GM19099 (cell line): ENCODE measurements at regions not wholly inside any gene's neighbourhood (a gene's known extent, or its start where the extent isn't known, plus 50 kb on each side); places are given as distances from the start of the nearest gene placed in this dataset.

Experiments used
- POLR2A ChIP-seq: IDR thresholded peaks from 3 replicates; pipeline ENCODE4 v1.6.1; 2011; ENCODE audit warnings: low read depth; ENCODE audit not compliant: insufficient read length; ENCODE audit errors: extremely low read depth

DNA sequence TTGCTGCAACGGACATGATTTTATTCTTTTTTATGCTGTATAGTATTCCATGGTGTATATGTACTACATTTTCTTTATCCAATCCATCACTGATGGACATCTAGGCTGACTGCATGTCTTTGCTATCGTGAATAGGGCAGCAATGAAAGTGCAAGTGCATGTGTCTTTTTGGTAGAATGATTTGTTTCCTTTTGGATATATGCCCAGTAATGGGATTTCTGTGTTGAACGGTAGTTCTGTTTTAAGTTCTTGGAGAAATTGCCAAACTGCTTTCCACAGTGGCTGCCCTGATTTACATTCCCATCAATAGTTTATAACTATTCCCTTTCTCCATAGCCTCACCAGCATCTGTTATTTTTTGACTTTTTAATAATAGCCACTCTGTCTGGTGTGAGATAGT, 99.7 kb upstream of the CRIM1 start:
- TF ChIP-seq POLR2A = no peak

DNA sequence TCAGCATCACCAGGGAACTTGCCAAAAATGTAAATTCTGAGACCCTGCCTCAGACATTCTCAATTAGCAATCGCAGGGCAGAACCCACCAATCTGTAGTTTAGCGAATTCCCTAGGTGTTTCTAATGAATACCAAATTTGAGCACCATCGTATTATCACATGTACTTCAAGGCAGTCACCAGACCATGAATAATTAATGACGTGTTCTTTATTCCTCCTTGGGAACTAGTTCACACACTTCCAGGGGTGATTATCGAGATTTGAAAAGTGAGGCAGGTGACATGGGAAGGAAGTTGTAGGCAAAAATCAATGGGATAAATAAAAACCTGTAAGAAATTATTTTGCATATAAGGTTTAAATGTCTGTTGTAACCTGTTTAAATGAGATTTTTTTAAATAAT, 102.5 kb upstream of the CRIM1 start:
- no peak for TF ChIP-seq POLR2A

DNA sequence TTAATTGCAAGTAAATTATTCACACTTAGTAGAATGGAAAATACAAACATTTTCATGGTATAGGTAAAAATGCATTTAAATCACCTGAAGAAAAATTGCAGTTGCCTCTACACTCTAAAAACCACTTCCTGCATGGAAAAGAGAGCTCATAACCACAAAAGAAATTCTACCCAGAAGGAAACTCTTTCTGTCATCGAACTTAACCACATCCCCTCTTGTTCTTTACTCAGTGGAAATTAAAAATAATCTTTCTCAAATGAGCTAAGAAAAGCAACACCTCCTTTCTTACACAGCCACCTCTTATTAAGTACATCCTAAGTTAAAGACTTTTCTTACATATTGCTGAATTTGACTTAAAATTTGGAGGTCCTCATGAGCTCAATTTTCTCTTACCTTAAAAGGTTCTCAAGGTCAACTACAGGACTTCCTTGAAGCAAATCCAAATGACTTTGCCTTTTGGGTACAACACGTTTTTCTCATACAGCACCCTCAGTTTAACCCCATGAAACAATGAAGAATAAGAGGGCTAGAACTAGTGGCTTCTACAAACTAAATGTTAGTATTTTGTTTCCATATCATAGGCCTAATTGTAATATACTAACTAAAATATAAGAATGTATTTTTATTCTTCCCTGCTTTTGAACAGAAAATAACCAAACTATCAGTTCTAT, 109.1 kb upstream of the CRIM1 start:
- no peak for TF ChIP-seq POLR2A

DNA sequence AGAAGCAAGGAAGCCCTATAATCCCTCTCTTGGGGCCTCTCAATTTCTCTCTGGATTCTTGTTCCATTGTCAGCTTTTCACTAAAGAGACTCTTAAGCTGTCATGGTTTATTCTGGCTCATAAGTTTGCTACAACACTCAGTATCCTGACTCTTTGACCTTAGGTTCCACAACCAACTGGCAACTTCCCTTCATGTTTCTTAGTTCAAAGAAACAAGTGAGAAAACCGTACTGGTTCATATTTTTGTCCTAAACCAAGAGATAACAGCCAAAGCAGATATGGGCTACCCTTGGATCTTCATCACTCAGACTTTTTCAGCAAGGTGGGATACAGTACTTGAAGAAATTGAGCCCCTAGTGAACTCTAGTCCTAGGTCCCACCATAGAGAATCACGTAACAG, 109.9 kb upstream of the CRIM1 start:
- no peak for TF ChIP-seq POLR2A

DNA sequence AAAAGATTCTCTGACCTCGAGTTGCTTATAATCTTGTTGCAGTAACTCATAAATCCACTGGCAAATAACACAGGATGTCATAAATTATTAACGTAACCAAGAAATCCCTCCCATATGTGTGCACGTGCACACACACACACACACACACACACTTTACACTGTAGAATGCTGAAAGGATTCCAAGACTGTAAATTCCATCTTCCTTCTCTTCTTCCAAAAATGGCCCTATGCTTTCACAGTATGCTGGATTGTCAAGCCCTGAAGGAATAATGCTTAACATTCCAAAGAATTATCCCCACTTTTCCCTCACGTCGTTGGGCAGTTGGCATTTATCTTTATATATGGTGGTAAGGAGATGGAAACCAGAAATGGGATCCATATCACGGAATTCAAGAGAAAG, 117.5 kb upstream of the CRIM1 start:
- no peak for TF ChIP-seq POLR2A

DNA sequence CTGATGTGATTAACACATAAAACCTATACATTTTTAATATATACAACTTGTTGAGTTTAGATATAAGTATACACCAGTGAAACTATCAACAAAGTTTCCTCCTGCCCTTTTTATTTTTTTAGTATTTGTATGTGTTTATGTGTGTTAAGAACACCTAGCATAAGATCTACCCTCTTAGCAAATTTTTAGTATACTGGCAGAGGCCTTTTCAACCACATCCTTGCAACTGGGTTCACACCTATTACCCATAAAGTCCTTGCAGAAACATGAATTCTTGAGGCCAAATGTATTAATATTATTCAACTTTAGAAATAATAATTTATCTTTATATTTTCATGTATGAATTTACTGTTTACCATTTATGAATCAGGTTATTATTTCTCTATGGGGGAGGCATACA, 119.7 kb upstream of the CRIM1 start:
- no peak for TF ChIP-seq POLR2A

DNA sequence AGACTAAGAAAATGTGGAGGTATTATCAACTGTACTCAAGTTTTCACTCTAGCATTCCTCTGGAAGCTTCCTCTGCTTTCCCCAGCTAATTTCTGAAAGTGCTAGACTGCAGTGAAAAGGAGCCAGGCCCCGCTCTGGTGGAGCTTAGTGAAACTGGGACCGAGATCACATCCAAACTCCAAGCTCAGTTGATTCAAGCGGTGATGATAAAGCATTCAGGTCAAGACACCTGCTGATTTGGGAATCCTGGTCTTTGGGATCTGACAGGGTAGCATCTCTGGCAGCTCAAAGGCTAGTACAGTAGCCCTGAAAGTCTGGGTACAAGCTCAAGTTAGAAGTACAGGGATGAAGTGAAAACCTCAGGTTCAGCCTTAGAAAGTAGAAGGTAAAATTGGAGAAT, 120.2 kb upstream of the CRIM1 start:
- no peak for TF ChIP-seq POLR2A

DNA sequence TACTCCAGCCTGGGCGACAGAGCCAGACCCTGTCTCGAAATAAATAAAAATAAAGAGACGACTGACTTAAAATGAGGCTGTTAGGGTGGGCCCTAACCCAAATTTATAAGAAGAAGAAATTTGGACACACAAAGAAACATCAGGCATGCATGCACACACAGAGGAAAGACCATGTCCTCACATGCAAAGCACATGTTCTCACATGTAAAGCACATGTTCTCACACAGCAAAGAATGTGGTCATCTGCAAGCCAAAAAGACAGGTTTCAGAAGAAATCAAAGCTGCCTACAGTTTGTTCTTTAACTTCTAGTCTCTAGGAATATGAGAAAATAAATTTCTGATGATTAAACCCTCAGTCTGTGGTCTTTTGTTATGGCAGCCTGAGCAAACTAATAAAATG, 132.3 kb upstream of the CRIM1 start:
- no peak for TF ChIP-seq POLR2A

DNA sequence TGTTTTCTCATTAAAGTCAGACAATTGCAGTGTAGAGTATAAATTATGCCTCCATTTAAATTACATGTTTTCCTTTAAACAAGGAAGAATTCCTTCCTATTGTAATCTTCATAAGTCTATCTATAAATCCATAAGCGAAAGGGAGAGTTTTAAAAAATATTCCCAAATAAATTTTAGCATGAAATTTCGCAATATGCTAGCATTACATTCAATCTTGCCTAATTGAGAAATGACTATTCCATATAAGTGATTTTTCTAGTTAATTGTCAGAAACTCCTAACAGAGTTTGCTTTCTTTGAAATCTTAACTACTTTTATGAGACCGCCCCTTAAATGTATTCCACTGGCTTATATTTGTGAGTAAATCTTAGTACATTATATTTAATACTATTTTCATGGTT, 133.1 kb upstream of the CRIM1 start:
- no peak for TF ChIP-seq POLR2A

DNA sequence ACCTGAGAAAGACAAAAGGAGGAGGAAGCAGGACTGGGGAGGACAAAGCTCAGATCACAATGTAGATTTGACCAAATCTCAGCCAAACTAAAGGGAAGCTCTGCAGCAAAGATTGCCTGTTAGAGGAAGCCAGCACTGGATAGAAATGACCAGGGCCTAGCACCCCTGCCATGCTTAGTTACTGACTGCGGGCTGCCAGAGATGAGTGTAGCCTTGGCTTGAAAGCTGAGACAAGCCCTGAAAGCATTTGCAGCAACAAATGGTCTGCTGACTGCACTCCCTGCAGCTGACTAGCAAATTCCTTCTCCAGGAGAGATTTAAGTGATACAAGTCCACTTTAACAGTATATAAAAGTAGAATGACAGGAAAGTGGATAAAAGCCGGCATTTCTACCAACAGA, 140.9 kb upstream of the CRIM1 start:
- TF ChIP-seq POLR2A = no peak

DNA sequence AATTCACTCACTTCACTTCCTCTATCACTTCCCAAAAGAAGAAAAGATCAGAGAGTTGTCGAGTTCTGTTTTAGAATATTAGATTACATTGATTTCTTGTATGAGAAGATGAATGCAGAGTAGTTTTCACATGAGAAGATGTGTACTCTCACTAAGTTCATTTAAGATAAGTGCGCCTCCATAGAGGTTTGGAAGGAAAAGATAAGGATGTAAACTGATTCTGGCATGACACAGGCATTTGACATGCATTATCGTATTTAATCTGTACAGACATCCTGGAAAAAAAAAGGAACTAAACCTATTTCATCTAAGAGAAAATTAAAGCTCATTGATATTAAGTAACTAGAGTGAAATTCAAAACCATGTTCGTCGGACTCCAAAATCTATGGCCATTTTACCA, 152.2 kb upstream of the CRIM1 start:
- TF ChIP-seq POLR2A = no peak

DNA sequence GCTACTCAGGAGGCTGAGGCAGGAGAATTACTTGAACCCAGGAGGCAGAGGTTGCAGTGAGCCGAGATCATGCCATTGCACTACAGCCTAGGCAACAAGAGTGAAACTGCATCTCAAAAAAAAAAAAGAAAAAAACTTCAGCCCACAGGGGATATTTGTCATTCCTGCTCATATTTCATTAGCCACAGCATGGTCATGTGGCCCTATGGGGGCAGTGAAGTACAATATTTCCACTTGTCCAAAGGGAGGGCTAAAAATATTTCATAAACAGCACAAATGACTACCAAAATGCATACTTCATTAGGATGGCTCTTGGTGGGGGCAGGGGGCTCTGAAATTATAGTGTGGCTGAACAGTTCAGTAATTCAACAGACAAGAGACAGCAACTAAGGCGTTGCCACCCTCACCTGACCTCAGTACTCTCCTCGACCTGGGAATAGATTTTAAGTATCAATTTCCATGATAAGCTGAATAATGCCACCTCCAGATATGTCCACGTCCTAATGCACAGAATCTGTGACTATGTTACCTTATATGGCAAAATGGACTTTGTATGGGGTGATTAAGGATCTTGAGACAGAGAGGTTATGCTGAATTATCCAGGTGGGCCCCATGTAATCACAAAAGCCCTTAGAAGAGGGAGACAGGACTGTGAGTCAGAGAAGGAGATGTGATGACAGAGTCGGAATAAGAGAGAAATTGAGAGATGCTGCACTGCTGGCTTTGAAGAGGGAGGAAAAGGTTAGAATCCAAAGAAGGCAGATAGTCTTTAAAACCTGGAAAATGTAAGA, 158.2 kb upstream of the CRIM1 start:
- no peak for TF ChIP-seq POLR2A

DNA sequence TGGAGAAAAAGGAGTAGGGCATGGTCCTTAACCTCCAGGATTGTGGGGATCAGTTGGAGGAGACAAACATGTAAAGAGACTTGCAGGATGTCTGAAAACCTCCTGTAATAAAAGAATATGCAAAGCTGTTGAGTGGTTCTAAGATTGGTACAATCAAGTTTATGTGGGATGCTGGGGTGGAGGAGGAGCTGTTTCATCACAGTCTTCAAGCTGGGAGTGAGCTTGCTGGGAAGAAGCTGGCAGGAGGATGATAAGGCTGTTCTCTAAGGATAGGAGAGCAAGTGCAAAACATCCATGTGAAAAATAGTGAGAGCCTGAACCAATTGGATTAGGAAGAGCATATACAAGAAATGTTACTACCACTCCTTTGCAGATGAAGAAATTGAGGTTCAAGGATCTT, 161.9 kb upstream of the CRIM1 start:
- TF ChIP-seq POLR2A = no peak

DNA sequence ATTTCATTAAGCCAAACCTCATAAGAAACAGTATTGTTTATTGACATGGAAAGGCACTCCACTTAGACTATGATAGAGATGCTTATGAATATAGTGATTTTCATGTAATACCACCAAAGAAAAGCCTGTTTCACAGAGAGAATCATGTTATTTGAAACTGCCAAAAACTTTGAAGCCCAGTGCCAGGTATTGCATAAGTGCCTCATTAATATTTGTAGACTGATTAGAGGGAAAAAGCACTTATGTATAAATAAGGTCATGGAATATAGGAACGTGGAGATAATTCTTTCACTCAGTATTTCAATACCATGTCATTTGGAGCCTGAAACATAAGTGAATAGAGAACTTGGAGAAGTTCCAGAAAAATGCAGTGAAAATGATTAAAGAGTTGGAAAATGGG, 162.6 kb upstream of the CRIM1 start:
- TF ChIP-seq POLR2A = no peak

DNA sequence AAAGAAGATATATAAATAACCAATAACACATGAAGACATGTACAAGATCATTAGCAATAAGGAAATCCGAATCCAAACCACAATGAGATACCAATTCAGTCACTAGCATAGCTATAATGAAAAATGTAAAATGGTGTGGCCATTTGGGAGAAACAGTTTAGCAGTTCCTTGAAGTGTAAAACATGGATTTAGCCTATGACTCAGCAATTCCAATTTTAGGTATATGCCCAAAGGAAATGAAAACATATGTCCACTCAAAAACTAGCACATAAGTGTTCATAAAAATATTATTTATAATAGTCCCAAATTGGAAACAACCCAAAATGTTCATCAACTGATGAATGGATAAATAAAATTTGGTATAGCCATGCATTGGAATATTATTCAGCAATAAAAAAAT, 165.5 kb upstream of the CRIM1 start:
- TF ChIP-seq POLR2A = no peak

DNA sequence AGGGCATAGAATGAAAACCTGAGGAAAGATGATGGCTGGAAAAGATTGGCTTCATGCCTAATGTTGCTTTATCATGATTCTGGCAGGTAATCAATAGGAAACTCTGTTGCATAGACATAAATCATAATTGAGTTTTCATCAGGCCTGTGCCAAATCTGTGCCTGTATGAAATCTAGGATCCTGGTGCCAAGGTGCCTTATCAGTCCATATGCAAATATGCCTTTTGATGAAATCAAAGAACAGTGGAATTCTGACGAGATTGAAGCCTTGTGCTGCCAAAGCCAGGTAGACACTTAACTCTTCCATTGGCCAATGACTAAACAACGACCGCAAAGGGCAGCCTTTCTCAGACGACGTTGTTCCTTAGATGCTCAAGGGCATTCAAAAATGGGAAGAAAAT, 170.0 kb upstream of the CRIM1 start:
- no peak for TF ChIP-seq POLR2A

DNA sequence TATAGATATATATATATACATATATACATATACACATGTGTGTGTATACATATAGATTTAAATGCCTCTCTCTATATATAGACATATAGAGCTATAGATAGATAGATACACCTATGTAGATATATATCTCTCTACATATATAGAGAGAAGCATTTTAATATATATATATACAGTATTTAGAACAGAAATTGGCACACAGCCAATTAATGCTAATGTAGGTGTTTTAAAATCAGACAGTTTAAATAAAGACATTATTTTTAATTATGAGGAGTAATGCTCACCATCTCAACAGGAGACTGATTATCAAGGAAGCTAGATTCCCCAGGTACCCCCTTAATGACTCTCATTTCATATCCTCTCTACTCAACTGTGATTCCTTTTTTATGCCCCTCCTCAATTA, 170.7 kb upstream of the CRIM1 start:
- no peak for TF ChIP-seq POLR2A
